IMR-90 (cell line): ENCODE measurements at regions not wholly inside any gene's neighbourhood (a gene's known extent, or its start where the extent isn't known, plus 50 kb on each side); places are given as distances from the start of the nearest gene placed in this dataset.

Experiments used
- ATAC-seq: fragments of 200-7000 bp; cut with Tn5 transposase; 2 replicates; pipeline ENCODE4 v1.9.1; 2020; ENCODE audit warnings: low read depth, mild to moderate bottlenecking, moderate library complexity
- BruUV-seq: library from RNA; stranded (reverse); fragments of 400-500 nt; replicated peaks from 2 replicates; lab custom pipeline; 2021; lab: Mats Ljungman, UMichigan
- CTCF ChIA-PET: fragments of 300-600 bp; formaldehyde crosslinking; extraction: SDS; loops from one replicate; lab custom pipeline; 2021; ENCODE audit warnings: antibody characterized with exemption; lab: Yijun Ruan, JAX
- POLR2A ChIA-PET: fragments of 300-600 bp; sonication (Branson Sonifier 250); formaldehyde crosslinking; loops from one replicate; lab custom pipeline; 2022; ENCODE audit warnings: antibody characterized with exemption; ENCODE audit not compliant: unreplicated experiment; lab: Charles Lee
- DNase-seq: peaks from one replicate; pipeline ENCODE4 v3.0.0; 2013
- H2AFZ ChIP-seq: replicated peaks from 2 replicates; pipeline ENCODE3; 2013; ENCODE audit warnings: low read length, mild to moderate bottlenecking; ENCODE audit not compliant: poor library complexity
- H2AK5ac ChIP-seq: 2 replicates; pipeline ENCODE4 v1.6.1; 2013; ENCODE audit warnings: low read depth, low read length, inconsistent platforms
- H2AK9ac ChIP-seq: replicated peaks from 2 replicates; pipeline ENCODE3; 2013; ENCODE audit warnings: mild to moderate bottlenecking, low read depth, low read length, moderate library complexity; ENCODE audit not compliant: poor library complexity
- H2BK120ac ChIP-seq: 2 replicates; pipeline ENCODE4 v1.6.1; 2013; ENCODE audit warnings: low read depth, low read length, inconsistent platforms
- H2BK15ac ChIP-seq: 3 replicates; pipeline ENCODE4 v1.6.1; 2013; ENCODE audit warnings: low read depth, low read length, inconsistent platforms
- H2BK20ac ChIP-seq: 2 replicates; pipeline ENCODE4 v1.6.1; 2013; ENCODE audit warnings: low read depth, mild to moderate bottlenecking, inconsistent platforms, low read length, moderate library complexity
- H2BK5ac ChIP-seq: 2 replicates; pipeline ENCODE4 v1.6.1; 2013; ENCODE audit warnings: mild to moderate bottlenecking, low read depth, low read length, inconsistent platforms; ENCODE audit not compliant: poor library complexity, severe bottlenecking
- H3K14ac ChIP-seq: replicated peaks from 2 replicates; pipeline ENCODE4 v1.6.1; 2013; ENCODE audit warnings: low read depth, low read length, inconsistent platforms
- H3K18ac ChIP-seq: 2 replicates; pipeline ENCODE4 v1.6.1; 2013; ENCODE audit warnings: low read depth, low read length, control low read depth
- H3K23ac ChIP-seq: 2 replicates; pipeline ENCODE4 v1.6.1; 2013; ENCODE audit warnings: low read depth, low read length, inconsistent platforms
- H3K27ac ChIP-seq: 2 replicates; pipeline ENCODE4 v1.5.1; 2013; ENCODE audit warnings: mild to moderate bottlenecking, control low read depth, low read length; ENCODE audit not compliant: insufficient read depth
- H3K27me3 ChIP-seq: 2 replicates; pipeline ENCODE4 v1.6.1; 2013; ENCODE audit warnings: low read length; ENCODE audit not compliant: control insufficient read depth, insufficient read depth
- H3K36me3 ChIP-seq: 2 replicates; pipeline ENCODE4 v1.6.1; 2013; ENCODE audit warnings: low read length, mixed read lengths; ENCODE audit not compliant: control insufficient read depth, insufficient read depth
- H3K4ac ChIP-seq: 2 replicates; pipeline ENCODE4 v1.6.1; 2013; ENCODE audit warnings: low read depth, low read length, inconsistent platforms
- H3K4me1 ChIP-seq: 2 replicates; pipeline ENCODE4 v1.6.1; 2013; ENCODE audit warnings: low read length, mixed read lengths; ENCODE audit not compliant: control insufficient read depth, insufficient read depth
- H3K4me2 ChIP-seq: 2 replicates; pipeline ENCODE4 v1.6.1; 2013; ENCODE audit warnings: low read depth, mild to moderate bottlenecking, control low read depth, low read length, moderate library complexity
- H3K4me3 ChIP-seq: 2 replicates; pipeline ENCODE4 v1.5.1; 2013; ENCODE audit warnings: low read depth, mild to moderate bottlenecking, control low read depth, low read length, moderate library complexity; ENCODE audit not compliant: insufficient read depth
- H3K56ac ChIP-seq: 2 replicates; pipeline ENCODE4 v1.6.1; 2013; ENCODE audit warnings: low read length, inconsistent platforms; ENCODE audit not compliant: insufficient read depth; ENCODE audit errors: extremely low read depth
- H3K79me1 ChIP-seq, 2 experiments: 2 replicates each; pipeline ENCODE4 v1.6.1; 2013; ENCODE audit warnings: low read length in 2 of 2, inconsistent platforms in 1 of 2, low read depth in 1 of 2
- H3K9ac ChIP-seq: 2 replicates; pipeline ENCODE4 v1.6.1; 2013; ENCODE audit warnings: low read depth, low read length, control low read depth
- H3K9me1 ChIP-seq: 2 replicates; pipeline ENCODE4 v1.6.1; 2013; ENCODE audit warnings: low read length, inconsistent platforms; ENCODE audit not compliant: insufficient read depth
- H3K9me3 ChIP-seq: 2 replicates; pipeline ENCODE4 v1.6.1; 2013; ENCODE audit warnings: low read length; ENCODE audit not compliant: control insufficient read depth, insufficient read depth
- H4K20me1 ChIP-seq: 2 replicates; pipeline ENCODE4 v1.6.1; 2013; ENCODE audit warnings: low read length, inconsistent platforms; ENCODE audit not compliant: insufficient read depth
- H4K5ac ChIP-seq: 2 replicates; pipeline ENCODE4 v1.6.1; 2013; ENCODE audit warnings: mild to moderate bottlenecking, low read depth, low read length, control low read depth
- H4K8ac ChIP-seq, 2 experiments: 2 replicates each; pipeline ENCODE4 v1.6.1; 2013; ENCODE audit warnings: low read depth in 2 of 2, low read length in 2 of 2, control low read depth in 1 of 2, inconsistent platforms in 1 of 2
- H4K91ac ChIP-seq: 2 replicates; pipeline ENCODE4 v1.6.1; 2013; ENCODE audit warnings: low read depth, low read length, inconsistent platforms; ENCODE audit not compliant: insufficient read depth
- BHLHE40 ChIP-seq: fragments of 150-350 bp; IDR thresholded peaks from 2 replicates; pipeline ENCODE4 v1.6.1; 2016; ENCODE audit warnings: mild to moderate bottlenecking, low read depth, low read length
- CHD1 ChIP-seq: IDR thresholded peaks from 2 replicates; pipeline ENCODE4 v1.6.1; 2012; ENCODE audit warnings: low read depth, low read length, improper control_type of control experiment
- MAZ ChIP-seq: IDR thresholded peaks from 2 replicates; pipeline ENCODE4 v1.6.1; 2012; ENCODE audit warnings: low read depth, mild to moderate bottlenecking, low read length, improper control_type of control experiment, moderate library complexity, borderline replicate concordance
- POLR2A ChIP-seq: IDR thresholded peaks from 2 replicates; pipeline ENCODE4 v1.6.1; 2012; ENCODE audit warnings: mild to moderate bottlenecking, low read depth, low read length
- RAD21 ChIP-seq: IDR thresholded peaks from 2 replicates; pipeline ENCODE4 v1.6.1; 2012; ENCODE audit warnings: low read length, improper control_type of control experiment
- RFX5 ChIP-seq: IDR thresholded peaks from 2 replicates; pipeline ENCODE4 v1.8.0; 2012; ENCODE audit warnings: low read depth, mild to moderate bottlenecking, low read length, moderate library complexity
- SMC3 ChIP-seq: fragments of 150-350 bp; IDR thresholded peaks from 2 replicates; pipeline ENCODE4 v1.6.1; 2016; ENCODE audit warnings: low read depth, mild to moderate bottlenecking, antibody characterized with exemption, low read length, moderate library complexity
- USF2 ChIP-seq: fragments of 150-350 bp; IDR thresholded peaks from 2 replicates; pipeline ENCODE4 v1.6.1; 2017; ENCODE audit warnings: mild to moderate bottlenecking, antibody characterized with exemption, low read length, low read depth
- WGBS, 2 experiments: methylation state at CpG; one replicate each; pipeline versions ENCODE4 v1.1.5 to v1.1.7; 2013; ENCODE audit warnings: missing lambda C conversion rate in 2 of 2; ENCODE audit not compliant: insufficient read length in 1 of 2; ENCODE audit errors: extremely low coverage in 2 of 2; 5-methylcytosine and 5-hydroxymethylcytosine counted together
- dilution Hi-C: fragments of 300-500 bp; cut with HindIII; formaldehyde crosslinking; loops from one replicate; pipeline ENCODE4 v1.14.3; 2018; ENCODE audit warnings: low sequenced_read_pairs; ENCODE audit not compliant: unreplicated experiment
- in situ Hi-C: fragments of 300-500 bp; cut with MboI; formaldehyde crosslinking; loops from 3 replicates; pipeline ENCODE4 v1.14.3; 2019; ENCODE audit warnings: low sequenced_read_pairs, inconsistent platforms, mixed read lengths
- intact Hi-C: fragments of 100-400 bp; cut with micrococcal nuclease; formaldehyde crosslinking; loops from 2 replicates; pipeline ENCODE4 v1.10.0; 2022
- TF ChIP-seq, protein P1 (sequence below): conservative IDR thresholded peaks from 2 replicates; pipeline ENCODE4 v1.5.1; 2012; ENCODE audit warnings: mild to moderate bottlenecking, low read depth, low read length, improper control_type of control experiment

DNA sequence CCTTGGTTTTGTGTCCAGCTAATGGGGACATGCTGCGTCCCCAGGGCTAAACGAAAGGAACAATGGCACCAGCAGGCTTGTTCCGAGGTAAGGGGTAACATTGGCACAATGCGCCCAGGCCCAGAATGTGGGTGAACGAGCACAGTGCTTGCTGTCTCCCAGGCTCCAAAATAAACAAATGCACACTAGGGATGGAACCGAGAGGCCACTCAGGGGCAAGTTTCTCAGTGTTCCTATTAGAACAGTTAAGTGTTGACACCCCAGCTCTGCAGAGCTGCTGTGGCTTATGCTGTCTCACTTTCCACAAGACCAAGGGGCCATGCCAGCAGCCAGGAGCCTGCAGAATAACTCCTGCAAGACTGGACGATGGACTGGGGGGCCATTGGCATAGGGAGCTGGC lies 492.4 kb downstream of the GADD45G start:
- Histone ChIP-seq H4K91ac (no peak overlapping the region), H3K56ac (no peak overlapping the region), H3K9me3 (no peaks in the 10 kb centered on the region), H3K36me3 (no peaks in the 10 kb centered on the region), H3K14ac (no peak overlapping the region), H3K27ac (no peak overlapping the region), H2BK15ac (no peak overlapping the region), H4K8ac (no peak overlapping the region), H2AFZ (no peak overlapping the region), H2BK5ac (no peak overlapping the region), H2AK9ac (no peak overlapping the region), H3K4ac (no peak overlapping the region), H3K4me3 (no peak overlapping the region), H2BK120ac (no peak overlapping the region), H4K20me1 (no peaks in the 10 kb centered on the region), H3K9me1 (peaks cover 4% of the 10 kb centered on the region; the same call in 1 of the 2 replicates), H3K4me1 (no peaks in the 10 kb centered on the region), H3K18ac (no peak overlapping the region), H3K23ac (no peak overlapping the region), H2AK5ac (no peak overlapping the region), H2BK20ac (no peak overlapping the region), H3K4me2 (no peak overlapping the region), H4K5ac (no peak overlapping the region), H3K79me1 (no peaks in the 10 kb centered on the region), H3K27me3 (peaks cover 6% of the 10 kb centered on the region), H3K9ac (no peak overlapping the region)
- in situ Hi-C loops, result no loop called here
- 51% methylated on average over 2 of the region's 7 CpGs; no CpG with 5 or more reads in 1 of the 2 experiments for WGBS, 2 experiments
- ChIA-PET CTCF (interaction anchor here (1.3 to 1.6 kb wide), 2 partner anchors 494 to 495 kb away, joined by 3 to 4 read pairs; no protein-coding TSS in a partner anchor), POLR2A (no interaction called here)
- ATAC-seq (no peak), DNase-seq (no peak)
- BruUV-seq, result no TSS peak
- intact Hi-C loops, result no loop called here
- dilution Hi-C loops, result no loop called here
- TF ChIP-seq POLR2A, result no peak
- TF ChIP-seq RAD21, result no peak
- TF ChIP-seq USF2, result no peak
- TF ChIP-seq SMC3, result no peak
- TF ChIP-seq BHLHE40, result no peak
- no peak for TF ChIP-seq CHD1
- no peak for TF ChIP-seq MAZ
- TF ChIP-seq, protein P1, sequence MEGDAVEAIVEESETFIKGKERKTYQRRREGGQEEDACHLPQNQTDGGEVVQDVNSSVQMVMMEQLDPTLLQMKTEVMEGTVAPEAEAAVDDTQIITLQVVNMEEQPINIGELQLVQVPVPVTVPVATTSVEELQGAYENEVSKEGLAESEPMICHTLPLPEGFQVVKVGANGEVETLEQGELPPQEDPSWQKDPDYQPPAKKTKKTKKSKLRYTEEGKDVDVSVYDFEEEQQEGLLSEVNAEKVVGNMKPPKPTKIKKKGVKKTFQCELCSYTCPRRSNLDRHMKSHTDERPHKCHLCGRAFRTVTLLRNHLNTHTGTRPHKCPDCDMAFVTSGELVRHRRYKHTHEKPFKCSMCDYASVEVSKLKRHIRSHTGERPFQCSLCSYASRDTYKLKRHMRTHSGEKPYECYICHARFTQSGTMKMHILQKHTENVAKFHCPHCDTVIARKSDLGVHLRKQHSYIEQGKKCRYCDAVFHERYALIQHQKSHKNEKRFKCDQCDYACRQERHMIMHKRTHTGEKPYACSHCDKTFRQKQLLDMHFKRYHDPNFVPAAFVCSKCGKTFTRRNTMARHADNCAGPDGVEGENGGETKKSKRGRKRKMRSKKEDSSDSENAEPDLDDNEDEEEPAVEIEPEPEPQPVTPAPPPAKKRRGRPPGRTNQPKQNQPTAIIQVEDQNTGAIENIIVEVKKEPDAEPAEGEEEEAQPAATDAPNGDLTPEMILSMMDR, result no peak
- TF ChIP-seq RFX5, result no peak
